Loucy (cell line): ENCODE measurements at regions not wholly inside any gene's neighbourhood (a gene's known extent, or its start where the extent isn't known, plus 50 kb on each side); places are given as distances from the start of the nearest gene placed in this dataset.

Experiments
- H2AFZ ChIP-seq: fragments of 200-600 bp; sonication (generic); 2 replicates; pipeline ENCODE4 v1.6.0; 2016; ENCODE audit warnings: antibody characterized with exemption, mild to moderate bottlenecking, low read length, moderate library complexity
- H3F3A ChIP-seq: fragments of 200-600 bp; 2 replicates; pipeline ENCODE4 v1.6.0; 2016; ENCODE audit warnings: antibody characterized with exemption, low read depth, mild to moderate bottlenecking
- H3K27me3 ChIP-seq: fragments of 200-600 bp; sonication (generic); 2 replicates; pipeline ENCODE4 v1.6.1; 2014; ENCODE audit warnings: low read length, mild to moderate bottlenecking; ENCODE audit not compliant: insufficient read depth, poor library complexity, severe bottlenecking
- H3K36me3 ChIP-seq: fragments of 200-600 bp; sonication (generic); 2 replicates; pipeline ENCODE4 v1.6.1; 2016; ENCODE audit warnings: low read length; ENCODE audit not compliant: insufficient read depth
- H3K4me1 ChIP-seq: fragments of 200-600 bp; sonication (generic); 2 replicates; pipeline ENCODE4 v1.5.1; 2014; ENCODE audit warnings: low read length, mild to moderate bottlenecking; ENCODE audit not compliant: insufficient read depth, poor library complexity, severe bottlenecking
- H3K4me2 ChIP-seq: fragments of 200-600 bp; sonication (generic); 2 replicates; pipeline ENCODE4 v1.6.0; 2014; ENCODE audit warnings: antibody characterized with exemption, low read length, low read depth, mild to moderate bottlenecking; ENCODE audit not compliant: poor library complexity, severe bottlenecking
- H3K4me3 ChIP-seq: fragments of 200-600 bp; sonication (generic); 2 replicates; pipeline ENCODE4 v1.5.1; 2014; ENCODE audit warnings: low read length, mild to moderate bottlenecking, mixed read lengths; ENCODE audit not compliant: poor library complexity, severe bottlenecking
- H3K79me2 ChIP-seq: fragments of 200-600 bp; sonication (generic); 2 replicates; pipeline ENCODE4 v1.6.1; 2014; ENCODE audit warnings: low read length; ENCODE audit not compliant: insufficient read depth
- H3K9ac ChIP-seq: fragments of 200-600 bp; sonication (generic); 2 replicates; pipeline ENCODE4 v1.6.0; 2014; ENCODE audit warnings: mild to moderate bottlenecking, low read depth, low read length, moderate library complexity; ENCODE audit not compliant: poor library complexity, severe bottlenecking
- H3K9me2 ChIP-seq: fragments of 200-600 bp; sonication (generic); replicated peaks from 2 replicates; pipeline ENCODE4 v1.6.1; 2016; ENCODE audit warnings: low read depth, low read length, mixed read lengths
- H3K9me3 ChIP-seq: fragments of 200-600 bp; sonication (generic); 2 replicates; pipeline ENCODE4 v1.6.1; 2014; ENCODE audit warnings: mild to moderate bottlenecking, antibody characterized with exemption, low read length, low read depth; ENCODE audit not compliant: insufficient read depth
- H4K20me1 ChIP-seq: fragments of 200-600 bp; sonication (generic); 2 replicates; pipeline ENCODE4 v1.6.0; 2014; ENCODE audit warnings: antibody characterized with exemption, low read length, mild to moderate bottlenecking; ENCODE audit not compliant: insufficient read depth, poor library complexity, severe bottlenecking
- EZH2phosphoT487 ChIP-seq: fragments of 200-600 bp; IDR thresholded peaks from 2 replicates; pipeline ENCODE4 v1.6.1; 2018; ENCODE audit warnings: antibody characterized with exemption, mild to moderate bottlenecking, moderate library complexity, borderline replicate concordance
- TF ChIP-seq, protein P1 (sequence below): fragments of 200-600 bp; sonication (generic); conservative IDR thresholded peaks from 2 replicates; pipeline ENCODE4 v1.5.1; 2014; ENCODE audit warnings: mild to moderate bottlenecking, antibody characterized with exemption, low read length

DNA sequence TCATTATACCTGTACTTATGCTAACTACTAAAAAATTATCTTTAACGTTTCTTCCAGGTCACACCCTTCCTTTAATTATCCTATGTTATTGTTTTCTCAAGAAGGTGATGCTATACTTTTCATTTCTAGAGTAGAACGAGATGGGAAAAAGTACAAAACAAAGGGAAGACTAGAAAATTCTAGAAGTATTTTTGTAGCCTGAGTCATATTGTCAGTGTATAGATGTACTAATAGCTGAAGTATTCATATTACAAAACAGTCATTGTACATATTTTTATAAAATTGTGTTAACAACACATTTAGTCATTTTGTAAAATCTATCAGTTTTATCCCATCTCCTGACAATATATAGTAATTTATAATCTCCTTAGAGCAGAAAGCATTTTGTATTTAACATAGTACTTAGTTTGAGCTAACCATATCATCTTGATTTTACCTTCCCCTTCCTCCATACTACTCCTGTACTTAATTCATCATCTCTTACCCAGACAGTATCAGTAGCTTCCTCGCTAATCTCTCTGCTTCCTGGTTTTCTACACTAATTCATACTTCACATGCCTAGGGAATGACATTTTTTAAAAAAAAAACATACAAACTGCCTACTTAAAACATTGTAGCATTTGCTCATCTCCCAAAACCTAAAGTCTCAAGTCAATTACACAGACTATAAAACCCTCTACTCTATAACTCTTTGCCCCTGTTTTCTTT lies 920.9 kb downstream of the RPS29 start:
- Histone ChIP-seq H3K36me3 (no peaks in the 10 kb centered on the region), H3K27me3 (no peaks in the 10 kb centered on the region), H3K9ac (no peak overlapping the region), H3K9me3 (no peaks in the 10 kb centered on the region), H2AFZ (no peak overlapping the region), H3F3A (no peaks in the 10 kb centered on the region), H4K20me1 (no peaks in the 10 kb centered on the region), H3K79me2 (no peaks in the 10 kb centered on the region), H3K4me3 (no peak overlapping the region), H3K4me1 (no peaks in the 10 kb centered on the region), H3K9me2 (no peaks in the 10 kb centered on the region), H3K4me2 (no peak overlapping the region)
- TF ChIP-seq, protein P1, sequence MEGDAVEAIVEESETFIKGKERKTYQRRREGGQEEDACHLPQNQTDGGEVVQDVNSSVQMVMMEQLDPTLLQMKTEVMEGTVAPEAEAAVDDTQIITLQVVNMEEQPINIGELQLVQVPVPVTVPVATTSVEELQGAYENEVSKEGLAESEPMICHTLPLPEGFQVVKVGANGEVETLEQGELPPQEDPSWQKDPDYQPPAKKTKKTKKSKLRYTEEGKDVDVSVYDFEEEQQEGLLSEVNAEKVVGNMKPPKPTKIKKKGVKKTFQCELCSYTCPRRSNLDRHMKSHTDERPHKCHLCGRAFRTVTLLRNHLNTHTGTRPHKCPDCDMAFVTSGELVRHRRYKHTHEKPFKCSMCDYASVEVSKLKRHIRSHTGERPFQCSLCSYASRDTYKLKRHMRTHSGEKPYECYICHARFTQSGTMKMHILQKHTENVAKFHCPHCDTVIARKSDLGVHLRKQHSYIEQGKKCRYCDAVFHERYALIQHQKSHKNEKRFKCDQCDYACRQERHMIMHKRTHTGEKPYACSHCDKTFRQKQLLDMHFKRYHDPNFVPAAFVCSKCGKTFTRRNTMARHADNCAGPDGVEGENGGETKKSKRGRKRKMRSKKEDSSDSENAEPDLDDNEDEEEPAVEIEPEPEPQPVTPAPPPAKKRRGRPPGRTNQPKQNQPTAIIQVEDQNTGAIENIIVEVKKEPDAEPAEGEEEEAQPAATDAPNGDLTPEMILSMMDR, result no peak

DNA sequence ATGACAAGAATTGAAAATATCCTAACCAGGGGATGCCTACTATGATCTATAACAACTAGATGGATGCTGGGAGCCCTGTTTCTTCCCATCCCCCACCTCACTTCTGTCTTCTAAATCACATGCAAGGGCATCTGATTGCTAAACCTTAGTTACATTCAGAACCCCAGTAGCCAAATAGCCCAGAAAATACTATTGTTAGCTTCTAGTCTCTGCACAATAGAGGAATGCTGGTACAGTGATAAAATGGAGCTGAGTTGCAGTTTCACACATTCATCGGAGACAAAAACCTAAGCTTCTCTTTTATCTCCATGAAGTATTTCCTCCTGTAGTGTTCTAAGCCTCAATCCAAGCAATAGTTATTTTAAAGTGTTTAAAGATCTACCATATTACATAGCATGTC lies 942.9 kb downstream of the RPS29 start:
- no peaks in the 10 kb centered on the region for H3K27me3 ChIP-seq
- no peaks in the 10 kb centered on the region for H3K9me3 ChIP-seq
- H3K4me3 ChIP-seq, result no peak overlapping the region
- no peak overlapping the region for H3K4me2 ChIP-seq
- no peaks in the 10 kb centered on the region for H3K36me3 ChIP-seq
- H4K20me1 ChIP-seq, result no peaks in the 10 kb centered on the region
- no peak for TF ChIP-seq EZH2phosphoT487
- TF ChIP-seq, protein P1, result no peak
- H3K79me2 ChIP-seq, result no peaks in the 10 kb centered on the region
- no peak overlapping the region for H3K9ac ChIP-seq
- H2AFZ ChIP-seq, result no peak overlapping the region
- H3F3A ChIP-seq, result no peaks in the 10 kb centered on the region
- H3K4me1 ChIP-seq, result no peaks in the 10 kb centered on the region
- H3K9me2 ChIP-seq, result no peaks in the 10 kb centered on the region; the same call in 1 of the 2 replicates

DNA sequence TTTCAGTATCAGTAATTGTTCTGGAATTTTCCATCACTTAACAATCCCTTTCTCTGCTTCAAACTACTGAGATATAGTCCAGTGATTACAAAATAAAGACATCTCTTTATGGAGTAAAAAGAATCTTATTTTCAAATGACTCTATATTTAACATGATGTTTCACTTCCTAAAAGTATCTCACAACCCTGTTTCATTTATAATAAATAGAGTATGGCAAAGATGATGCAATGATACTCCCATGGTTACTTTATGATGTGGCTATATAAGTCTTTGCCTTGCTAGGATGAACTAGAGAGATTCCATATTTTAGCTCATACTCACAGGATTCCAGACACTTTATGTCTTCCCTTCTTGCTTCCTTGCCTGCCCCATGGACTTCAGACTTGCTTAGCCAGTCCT lies 953.5 kb upstream of the MDGA2 start:
- Histone ChIP-seq H3K4me1 (no peaks in the 10 kb centered on the region), H3K36me3 (no peaks in the 10 kb centered on the region), H3K9ac (no peak overlapping the region), H3K9me2 (no peaks in the 10 kb centered on the region), H3K4me2 (no peak overlapping the region), H3F3A (no peaks in the 10 kb centered on the region), H2AFZ (no peak overlapping the region), H3K79me2 (no peaks in the 10 kb centered on the region), H4K20me1 (no peaks in the 10 kb centered on the region), H3K4me3 (no peak overlapping the region), H3K27me3 (no peaks in the 10 kb centered on the region), H3K9me3 (no peaks in the 10 kb centered on the region)
- TF ChIP-seq, protein P1, result no peak
- no peak for TF ChIP-seq EZH2phosphoT487
